Parathyroid adenoma (tissue), 2 donors: ENCODE measurements at regions not wholly inside any gene's neighbourhood (a gene's known extent, or its start where the extent isn't known, plus 50 kb on each side); places are given as distances from the start of the nearest gene placed in this dataset.

Experiments used
- H2AFZ ChIP-seq: fragments of 300-600 bp; sonication (generic); one replicate; pipeline ENCODE4 v1.7.0; 2017; ENCODE audit warnings: antibody characterized with exemption, mild to moderate bottlenecking
- H3K27ac ChIP-seq: fragments of 300-600 bp; sonication (generic); one replicate; pipeline ENCODE4 v1.7.0; 2017
- H3K27me3 ChIP-seq: fragments of 300-600 bp; sonication (generic); one replicate; pipeline ENCODE4 v1.7.0; 2017; ENCODE audit warnings: low read length; ENCODE audit not compliant: control insufficient read depth, insufficient read depth
- H3K36me3 ChIP-seq: fragments of 300-600 bp; sonication (generic); one replicate; pipeline ENCODE4 v1.7.0; 2017; ENCODE audit warnings: low read length; ENCODE audit not compliant: control insufficient read depth, insufficient read depth
- H3K4me1 ChIP-seq: fragments of 300-600 bp; sonication (generic); one replicate; pipeline ENCODE4 v1.7.0; 2017; ENCODE audit warnings: control low read depth
- H3K4me2 ChIP-seq: fragments of 300-600 bp; sonication (generic); one replicate; pipeline ENCODE4 v1.7.0; 2017; ENCODE audit warnings: low read length
- H3K4me3 ChIP-seq: fragments of 300-600 bp; sonication (generic); one replicate; pipeline ENCODE4 v1.7.0; 2017; ENCODE audit warnings: low read depth, low read length
- H3K79me2 ChIP-seq: fragments of 300-600 bp; sonication (generic); one replicate; pipeline ENCODE4 v1.7.0; 2017; ENCODE audit warnings: control low read depth
- H3K9ac ChIP-seq: fragments of 300-600 bp; sonication (generic); one replicate; pipeline ENCODE4 v1.7.0; 2017; ENCODE audit warnings: mild to moderate bottlenecking
- H3K9me3 ChIP-seq: fragments of 300-600 bp; sonication (generic); one replicate; pipeline ENCODE4 v1.7.0; 2017; ENCODE audit warnings: low read length; ENCODE audit not compliant: control insufficient read depth
- CTCF ChIP-seq: fragments of 300-600 bp; sonication (generic); IDR thresholded peaks from one replicate; pipeline ENCODE4 v1.7.0; 2017; ENCODE audit warnings: antibody characterized with exemption, mild to moderate bottlenecking
- donor health status: primary hyperparathyroidism.

DNA sequence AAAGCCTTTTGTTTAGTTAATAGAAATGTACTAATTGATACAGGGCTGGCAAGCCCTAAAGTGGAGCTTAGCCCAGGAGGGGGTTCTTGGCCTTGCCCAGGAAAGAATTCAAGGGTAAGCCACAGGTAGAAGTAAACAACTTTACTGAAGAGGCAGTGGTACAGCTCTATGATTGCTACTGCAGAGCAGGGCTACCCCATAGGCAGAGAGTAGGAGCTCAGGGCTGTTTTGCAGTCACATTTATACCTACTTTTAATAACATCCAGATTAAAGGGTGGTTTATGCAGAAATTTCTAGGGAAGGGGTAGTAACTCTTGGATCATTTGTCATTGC lies 680.4 kb upstream of the GJE1 start:
- no peaks in the 10 kb centered on the region for H3K4me1 ChIP-seq
- H3K9me3 ChIP-seq = no peaks in the 10 kb centered on the region
- H3K36me3 ChIP-seq = no peaks in the 10 kb centered on the region
- H3K4me3 ChIP-seq = no peak overlapping the region
- no peak overlapping the region for H3K9ac ChIP-seq
- H2AFZ ChIP-seq = no peak overlapping the region
- H3K79me2 ChIP-seq = no peaks in the 10 kb centered on the region
- H3K4me2 ChIP-seq = no peak overlapping the region
- no peaks in the 10 kb centered on the region for H3K27me3 ChIP-seq
- H3K27ac ChIP-seq = no peak overlapping the region
- TF ChIP-seq CTCF = no peak

- no peaks in the 10 kb centered on the region for H3K79me2 ChIP-seq
- H3K9me3 ChIP-seq = no peaks in the 10 kb centered on the region
- no peak overlapping the region for H3K27ac ChIP-seq
- H3K4me2 ChIP-seq = no peak overlapping the region
- H3K36me3 ChIP-seq = no peaks in the 10 kb centered on the region
- H3K27me3 ChIP-seq = no peaks in the 10 kb centered on the region
- no peak overlapping the region for H3K9ac ChIP-seq
- TF ChIP-seq CTCF = no peak
- H3K4me1 ChIP-seq = no peaks in the 10 kb centered on the region
- H3K4me3 ChIP-seq = no peak overlapping the region
- H2AFZ ChIP-seq = no peak overlapping the region
Observed at GRCh38 chr6:141451511-141452353, 681.0 kb upstream of the GJE1 start.

GRCh38 chr6:141451181-141451510 lies 681.6 kb upstream of the GJE1 start:
- Histone ChIP-seq H2AFZ (no peak overlapping the region), H3K27ac (no peak overlapping the region), H3K36me3 (no peaks in the 10 kb centered on the region), H3K9me3 (no peaks in the 10 kb centered on the region), H3K4me3 (no peak overlapping the region), H3K9ac (no peak overlapping the region), H3K27me3 (no peaks in the 10 kb centered on the region), H3K4me1 (no peaks in the 10 kb centered on the region), H3K79me2 (no peaks in the 10 kb centered on the region), H3K4me2 (no peak overlapping the region)
- TF ChIP-seq CTCF = no peak

DNA sequence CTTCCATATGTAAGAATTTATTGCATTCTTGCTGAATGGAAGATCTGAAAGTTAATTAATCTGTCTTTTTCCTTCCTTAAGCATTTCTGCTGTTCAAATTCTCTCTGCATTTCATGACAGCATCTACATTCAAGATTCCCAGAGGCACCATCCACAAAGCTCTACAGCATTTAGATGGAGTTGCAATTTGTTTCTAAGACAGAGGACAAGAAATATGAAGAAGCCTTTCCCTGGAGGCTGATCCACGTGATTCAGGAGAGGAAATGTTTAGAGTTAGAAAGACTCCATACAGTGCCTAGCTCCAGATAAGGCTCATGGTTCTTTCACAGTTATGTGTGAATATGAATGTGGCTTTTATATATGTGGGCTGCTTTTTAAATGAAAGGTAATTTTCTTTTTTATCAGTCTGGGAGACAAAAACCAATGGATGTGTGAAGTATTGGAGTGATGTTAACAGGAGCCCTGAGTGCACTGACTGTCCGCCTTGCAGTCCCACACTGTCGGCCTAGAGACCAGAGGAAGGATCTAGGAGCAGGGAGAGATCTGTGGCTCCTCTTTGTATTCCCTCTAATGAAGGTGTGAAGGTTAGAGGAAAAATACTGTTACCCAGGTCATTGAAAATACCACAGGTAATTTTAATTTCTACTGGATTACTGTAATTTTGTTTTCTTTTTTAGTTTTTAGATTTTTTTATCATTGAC lies 686.6 kb upstream of the GJE1 start:
- Histone ChIP-seq H3K9me3 (no peaks in the 10 kb centered on the region), H3K79me2 (no peaks in the 10 kb centered on the region), H3K9ac (no peak overlapping the region), H3K4me2 (no peak overlapping the region), H3K27ac (no peak overlapping the region), H2AFZ (no peak overlapping the region), H3K4me3 (no peak overlapping the region), H3K4me1 (no peaks in the 10 kb centered on the region), H3K36me3 (no peaks in the 10 kb centered on the region), H3K27me3 (no peaks in the 10 kb centered on the region)
- TF ChIP-seq CTCF = no peak
